GM18951 (cell line): ENCODE measurements at regions not wholly inside any gene's neighbourhood (a gene's known extent, or its start where the extent isn't known, plus 50 kb on each side); places are given as distances from the start of the nearest gene placed in this dataset.
"Not testable (repeated sequence)": the region's sequence is repeated elsewhere in the genome, so short reads cannot be mapped to it uniquely, and the experiment has no call there.

Source experiments
- POLR2A ChIP-seq: IDR thresholded peaks from 4 replicates; pipeline ENCODE4 v1.6.1; 2011; ENCODE audit warnings: mild to moderate bottlenecking; ENCODE audit not compliant: insufficient read length, insufficient read depth; ENCODE audit errors: extremely low read depth
- in situ Hi-C: fragments of 300-500 bp; cut with MboI; formaldehyde crosslinking; loops from one replicate; pipeline ENCODE4 v1.12.0; 2022; ENCODE audit warnings: low sequenced_read_pairs, mixed read lengths, inconsistent platforms; ENCODE audit not compliant: unreplicated experiment

- no peak for TF ChIP-seq POLR2A
- in situ Hi-C loops: no loop called here
Observed at GRCh38 chr1:102110586-102110985, 113.9 kb upstream of the OLFM3 start.

DNA sequence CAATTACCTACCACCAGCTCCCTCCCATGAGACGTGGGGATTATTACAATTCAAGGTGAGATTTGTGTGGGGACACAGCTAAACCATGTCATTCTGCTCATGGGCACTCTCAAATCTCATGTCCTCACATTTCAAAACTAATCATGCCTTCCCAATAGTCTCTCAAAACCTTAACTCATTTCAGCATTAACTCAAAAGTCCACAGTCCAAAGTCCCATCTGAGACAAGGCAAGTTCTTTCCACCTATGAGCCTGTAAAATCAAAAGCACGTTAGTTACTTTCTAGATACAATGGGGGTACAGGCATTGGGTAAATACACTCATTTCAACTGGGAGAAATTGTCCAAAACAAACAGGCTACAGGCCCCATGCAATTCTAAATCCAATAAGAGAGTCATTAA, 112.8 kb upstream of the OLFM3 start:
- in situ Hi-C loops: not testable (repeated sequence)

DNA sequence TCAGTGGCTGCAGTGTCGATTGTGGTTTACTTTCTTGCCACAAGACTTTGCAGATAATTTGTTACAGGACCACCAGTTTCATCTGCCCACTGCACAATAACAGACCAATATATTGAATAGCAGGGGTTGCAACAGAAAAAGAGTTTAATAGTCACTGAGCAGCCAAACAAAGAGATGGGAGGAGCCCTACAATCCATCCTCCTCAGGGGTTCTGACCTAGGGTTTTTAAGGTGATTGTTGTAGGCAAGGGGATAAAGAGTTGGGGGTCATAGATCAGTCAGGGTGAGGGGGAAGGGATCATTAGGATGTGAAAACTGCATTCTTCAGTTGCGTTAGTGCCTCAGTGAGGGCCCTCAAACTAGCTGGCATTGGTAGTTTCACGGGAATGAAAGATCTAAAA, 110.7 kb upstream of the OLFM3 start:
- no peak for TF ChIP-seq POLR2A
- in situ Hi-C loops: no loop called here

DNA sequence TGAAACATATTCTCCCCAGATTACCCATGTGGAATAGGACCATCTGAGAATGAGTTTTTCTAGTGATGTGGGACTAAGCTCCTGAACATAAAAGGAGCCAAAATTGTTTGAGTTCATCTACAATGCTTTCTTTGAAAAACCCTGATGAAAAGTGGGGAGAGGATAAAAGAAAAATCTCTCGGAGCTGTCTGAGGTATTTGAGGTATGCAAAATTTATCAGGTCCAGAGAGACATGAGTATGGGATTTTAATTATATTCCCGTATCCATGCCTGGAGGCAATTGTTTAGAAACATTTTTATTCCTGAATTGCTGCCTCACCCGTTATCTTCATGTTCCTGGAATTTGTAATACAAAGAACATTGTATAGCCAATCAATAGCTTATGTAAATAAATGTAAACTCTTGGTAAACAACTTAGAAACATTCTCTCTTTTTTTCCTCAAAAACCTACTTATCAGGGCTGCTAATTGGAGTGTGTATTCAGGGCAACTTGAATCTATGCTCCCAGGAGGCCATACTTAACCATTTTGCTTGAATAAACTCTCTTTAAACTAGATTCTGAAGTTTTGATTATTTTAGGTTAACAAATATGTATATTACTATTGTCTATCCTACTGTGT, 109.3 kb upstream of the OLFM3 start:
- in situ Hi-C loops: no loop called here
- no peak for TF ChIP-seq POLR2A

DNA sequence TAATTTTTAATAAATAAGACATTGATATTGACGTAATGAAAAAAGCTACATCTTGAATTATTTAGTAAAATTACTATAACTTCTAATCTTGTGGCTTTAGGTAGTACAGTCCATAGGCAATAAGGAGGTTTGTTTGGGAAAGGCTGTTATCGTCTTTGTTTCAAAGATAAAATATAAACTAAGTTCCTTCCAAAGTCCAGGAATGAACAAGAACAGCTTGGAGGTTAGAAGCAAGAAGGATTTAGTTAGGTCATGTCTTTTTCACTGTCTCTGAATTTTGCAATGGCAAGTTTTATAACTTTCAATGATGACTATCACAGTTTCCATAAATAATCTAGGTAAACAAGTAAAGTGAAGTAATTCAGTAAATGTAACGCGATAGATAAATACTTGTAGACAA, 106.9 kb upstream of the OLFM3 start:
- in situ Hi-C loops: no loop called here
- no peak for TF ChIP-seq POLR2A

DNA sequence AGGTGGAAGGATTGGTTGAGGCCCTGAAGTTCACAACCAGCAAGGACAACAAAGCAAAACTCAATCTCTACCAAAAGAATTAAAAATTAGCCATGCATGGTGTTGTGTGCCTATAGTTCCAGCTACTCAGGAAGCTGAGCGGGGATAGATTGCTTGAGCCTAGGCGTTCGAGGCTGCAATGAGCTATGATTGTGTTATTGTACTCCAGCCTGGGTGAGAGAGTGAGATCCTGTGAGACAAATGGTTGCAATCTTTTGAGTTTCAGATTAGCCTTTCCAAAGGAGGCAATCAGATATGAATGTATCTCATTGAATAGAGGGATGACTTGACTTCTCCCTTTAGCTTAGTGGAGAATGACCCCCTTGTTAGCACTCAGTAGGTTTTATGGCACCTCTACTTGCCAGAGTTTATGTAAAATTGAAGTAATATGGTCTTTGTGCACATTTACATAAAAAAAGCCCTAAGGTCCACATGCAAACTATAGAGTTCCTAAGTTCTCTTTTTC, 105.6 kb upstream of the OLFM3 start:
- TF ChIP-seq POLR2A: no peak
- in situ Hi-C loops: no loop called here

DNA sequence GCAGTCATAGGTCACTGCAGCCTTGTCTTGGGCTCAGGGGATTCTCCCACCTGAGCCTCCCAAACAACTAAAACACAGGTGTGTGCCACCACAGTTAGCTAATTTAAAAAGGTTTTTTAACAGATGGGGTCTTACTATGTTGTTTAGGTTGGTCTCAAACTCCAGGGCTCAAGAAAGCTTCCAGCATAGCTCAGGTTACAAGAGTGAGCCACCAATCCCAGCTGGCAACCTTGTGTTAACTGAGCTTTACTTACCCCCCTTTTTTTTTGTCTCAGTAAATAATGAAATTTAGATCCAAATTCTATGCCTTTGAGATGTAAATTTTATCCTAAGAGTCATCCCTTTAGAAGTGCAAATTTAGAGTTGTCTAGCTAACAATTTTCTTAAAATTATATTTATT, 103.9 kb upstream of the OLFM3 start:
- no peak for TF ChIP-seq POLR2A
- in situ Hi-C loops: no loop called here

DNA sequence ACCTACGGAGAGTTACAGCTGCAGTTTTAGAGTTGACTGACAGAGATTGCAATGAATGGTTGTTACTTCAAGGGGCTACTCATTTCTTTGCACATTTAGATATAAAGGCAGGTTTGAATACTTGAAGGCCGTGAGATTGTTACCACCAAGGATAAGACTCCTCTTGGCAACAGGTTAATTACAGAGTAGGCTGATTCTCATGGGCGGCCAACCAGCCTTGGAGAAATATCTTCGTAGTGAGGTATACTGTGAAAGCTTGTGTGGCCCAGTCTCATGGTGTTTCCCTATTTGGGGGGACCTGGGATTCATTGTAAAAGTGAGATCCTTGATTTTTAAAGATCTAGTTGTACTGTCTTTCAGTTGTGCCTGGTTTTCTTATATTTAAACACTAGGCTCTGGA, 103.2 kb upstream of the OLFM3 start:
- TF ChIP-seq POLR2A: no peak
- in situ Hi-C loops: no loop called here

GRCh38 chr1:102098536-102098935, 101.8 kb upstream of the OLFM3 start:
- no peak for TF ChIP-seq POLR2A
- in situ Hi-C loops: no loop called here

DNA sequence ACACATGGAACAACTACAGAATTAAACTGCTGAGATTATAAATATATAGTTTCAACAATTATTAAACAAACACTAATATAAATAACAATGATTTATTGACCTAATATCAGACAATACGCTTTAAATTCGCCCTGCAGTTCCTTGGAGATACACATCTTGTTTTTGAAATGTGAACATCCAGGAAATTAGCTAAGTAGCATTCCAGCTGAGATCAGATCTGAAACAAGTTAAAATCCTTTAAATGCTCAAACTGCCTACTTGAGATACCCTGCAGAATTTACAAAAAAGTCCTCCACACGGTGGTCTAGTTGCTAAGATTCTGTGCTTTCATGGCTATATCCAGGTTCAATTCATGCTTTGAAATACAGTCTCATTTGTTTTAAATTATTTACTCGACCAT, 101.4 kb upstream of the OLFM3 start:
- no peak for TF ChIP-seq POLR2A
- in situ Hi-C loops: no loop called here

DNA sequence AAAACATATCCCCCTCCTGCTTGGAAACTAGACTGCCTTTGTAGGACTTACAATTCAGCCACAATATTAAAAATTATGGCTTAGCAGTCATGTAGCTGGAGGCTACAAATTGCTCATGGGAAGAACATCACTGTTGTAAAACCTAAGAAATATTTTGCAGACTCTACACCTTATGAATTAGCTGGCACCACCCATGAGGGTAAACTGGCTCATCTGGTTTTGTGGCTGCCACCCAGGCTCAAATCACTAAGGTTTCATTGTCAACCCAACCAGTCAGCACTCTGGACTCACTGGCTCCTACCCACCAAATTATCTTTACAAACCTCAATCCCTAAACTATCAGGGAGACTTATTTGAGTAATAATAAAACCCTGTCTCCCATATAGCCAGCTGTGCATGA, 100.7 kb upstream of the OLFM3 start:
- in situ Hi-C loops: no loop called here
- no peak for TF ChIP-seq POLR2A

DNA sequence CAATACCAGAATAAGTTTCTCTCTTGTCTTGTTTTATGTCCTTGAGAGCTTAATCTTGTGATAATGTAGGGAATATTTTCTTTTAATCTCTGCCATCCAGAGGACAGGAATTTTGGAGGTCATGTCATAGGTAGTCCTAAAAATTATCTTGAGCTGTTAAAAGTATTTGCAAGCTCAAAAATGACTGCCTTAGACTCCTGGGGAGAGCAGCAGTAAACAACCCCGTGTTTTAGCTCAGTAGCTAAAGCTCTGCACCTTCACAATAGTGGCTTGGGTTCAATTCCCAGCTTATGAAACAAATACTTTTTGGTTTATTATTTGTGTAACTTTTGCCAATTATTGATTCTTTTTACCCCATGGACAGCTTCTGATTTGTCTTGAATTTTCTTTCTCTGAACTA, 99.4 kb upstream of the OLFM3 start:
- in situ Hi-C loops: no loop called here
- TF ChIP-seq POLR2A: no peak

- in situ Hi-C loops: no loop called here
- TF ChIP-seq POLR2A: no peak
Observed at GRCh38 chr1:102089791-102090190, 93.1 kb upstream of the OLFM3 start.

GRCh38 chr1:102085896-102086295, 89.2 kb upstream of the OLFM3 start:
- no peak for TF ChIP-seq POLR2A
- in situ Hi-C loops: no loop called here
